M059J (cell line): ENCODE measurements at regions not wholly inside any gene's neighbourhood (a gene's known extent, or its start where the extent isn't known, plus 50 kb on each side); places are given as distances from the start of the nearest gene placed in this dataset.
"Not testable (repeated sequence)": the region's sequence is repeated elsewhere in the genome, so short reads cannot be mapped to it uniquely, and the experiment has no call there.

Source experiments
- DNase-seq: peaks from one replicate; pipeline ENCODE4 v3.0.0-alpha.2; 2012; ENCODE audit warnings: low read depth

- DNase-seq, result peak; percentile 49
These were observed 60.2 kb downstream of the LSMEM1 start for GRCh38 chr7:112540839-112541577.

GRCh38 chr7:112546723-112547513, 66.1 kb downstream of the LSMEM1 start:
- peak; percentile 31 for DNase-seq

GRCh38 chr7:112547916-112548315, 67.1 kb downstream of the LSMEM1 start:
- peak; percentile 25 for DNase-seq

GRCh38 chr7:112550468-112551060, 69.8 kb downstream of the LSMEM1 start:
- DNase-seq, result peak; percentile 62

GRCh38 chr7:112551521-112551920, 70.7 kb downstream of the LSMEM1 start:
- not testable (repeated sequence) for DNase-seq

- DNase-seq, result no peak
These were observed 73.8 kb downstream of the LSMEM1 start for GRCh38 chr7:112554591-112554990.

GRCh38 chr7:112556633-112557032, 75.8 kb downstream of the LSMEM1 start:
- DNase-seq, result peak; percentile 38

- DNase-seq, result peak; percentile 3
These were observed 85.9 kb downstream of the LSMEM1 start for GRCh38 chr7:112566442-112567324.

GRCh38 chr7:112567388-112567787, 86.6 kb downstream of the LSMEM1 start:
- no peak for DNase-seq

GRCh38 chr7:112571852-112572607, 91.2 kb downstream of the LSMEM1 start:
- no peak for DNase-seq

- peak; percentile 3 for DNase-seq
These were observed 92.0 kb downstream of the LSMEM1 start for GRCh38 chr7:112572669-112573301.

- peak; percentile 41 for DNase-seq
These were observed 92.7 kb downstream of the LSMEM1 start for GRCh38 chr7:112573302-112574039.

- no peak for DNase-seq
These were observed 95.1 kb downstream of the LSMEM1 start for GRCh38 chr7:112575864-112576263.

GRCh38 chr7:112579388-112579787, 98.6 kb downstream of the LSMEM1 start:
- DNase-seq, result no peak

GRCh38 chr7:112580717-112581435, 100.1 kb downstream of the LSMEM1 start:
- DNase-seq, result no peak

GRCh38 chr7:112581529-112581928, 100.7 kb downstream of the LSMEM1 start:
- DNase-seq, result no peak

GRCh38 chr7:112584290-112584689, 103.5 kb downstream of the LSMEM1 start:
- DNase-seq, result no peak

- DNase-seq, result no peak
These were observed 106.7 kb downstream of the LSMEM1 start for GRCh38 chr7:112587504-112587903.
